Gastroesophageal sphincter (tissue), 4 donors: ENCODE measurements at regions not wholly inside any gene's neighbourhood (a gene's known extent, or its start where the extent isn't known, plus 50 kb on each side); places are given as distances from the start of the nearest gene placed in this dataset.

ENCODE experiments used
- ATAC-seq: fragments of 150-250 bp; one replicate; pipeline ENCODE4 v1.9.1; 2016; ENCODE audit warnings: mild to moderate bottlenecking, moderate library complexity
- H3K27ac ChIP-seq, 4 donors: fragments of 200-600 bp; sonication (generic) in 3 of 4; 1 replicate in 3 of 4; 2 replicates in 1 of 4; pipeline ENCODE4 v1.5.1; 2016 to 2019
- H3K27me3 ChIP-seq: fragments of 200-600 bp; sonication (generic); one replicate; pipeline ENCODE4 v1.5.1; 2019
- H3K36me3 ChIP-seq, 2 donors: fragments of 200-600 bp; sonication (generic); one replicate each; pipeline ENCODE4 v1.5.1; 2019; ENCODE audit warnings: control low read depth in 1 of 2
- H3K4me1 ChIP-seq, 3 donors: fragments of 200-600 bp; sonication (generic); 1 replicate in 2 of 3; 2 replicates in 1 of 3; pipeline ENCODE4 v1.5.1; 2016 to 2019; ENCODE audit warnings: control low read depth in 2 of 3
- H3K4me3 ChIP-seq, 2 donors: fragments of 200-600 bp; sonication (generic); one replicate each; pipeline ENCODE4 v1.5.1; 2019; ENCODE audit warnings: mild to moderate bottlenecking in 1 of 2, moderate library complexity in 1 of 2
- H3K9me3 ChIP-seq, 3 donors: fragments of 200-600 bp; sonication (generic); one replicate each; pipeline ENCODE4 v1.5.1; 2017 to 2019; ENCODE audit warnings: control low read depth in 2 of 3
- EP300 ChIP-seq: sonication (generic); formaldehyde crosslinking; IDR thresholded peaks from one replicate; pipeline ENCODE4 v1.6.1; 2017; ENCODE audit warnings: antibody characterized with exemption, mild to moderate bottlenecking
- POLR2A ChIP-seq, 2 donors: fragments of 450-650 bp; IDR thresholded peaks; one replicate each; pipeline ENCODE4 v1.6.1; 2017; ENCODE audit warnings: antibody characterized with exemption in 2 of 2, mild to moderate bottlenecking in 2 of 2, moderate library complexity in 1 of 2
- POLR2AphosphoS5 ChIP-seq: sonication (generic); formaldehyde crosslinking; IDR thresholded peaks from one replicate; pipeline ENCODE4 v1.6.1; 2017; ENCODE audit warnings: antibody characterized with exemption
- WGBS, 2 donors: methylation state at CpG; one replicate each; pipeline ENCODE4 v1.1.5; 2018; ENCODE audit warnings: low coverage in 1 of 2; 5-methylcytosine and 5-hydroxymethylcytosine counted together
- TF ChIP-seq, protein P1 (sequence below), 4 experiments: fragments of 200-600 bp in 2 of 4; fragments of 450-650 bp in 2 of 4; sonication (generic) in 1 of 4; IDR thresholded peaks; one replicate each; pipeline ENCODE4 v1.5.1; 2017 to 2019; ENCODE audit warnings: antibody characterized with exemption in 4 of 4, mild to moderate bottlenecking in 2 of 4, moderate library complexity in 2 of 4

- no peaks in the 10 kb centered on the region for H3K9me3 ChIP-seq
- H3K36me3 ChIP-seq = no peaks in the 10 kb centered on the region
- H3K4me1 ChIP-seq = no peaks in the 10 kb centered on the region
- no peak for TF ChIP-seq POLR2AphosphoS5
- TF ChIP-seq POLR2A (IDR thresholded peaks at IDR 0.05) = no peak
- no peak for TF ChIP-seq EP300
- TF ChIP-seq, protein P1, sequence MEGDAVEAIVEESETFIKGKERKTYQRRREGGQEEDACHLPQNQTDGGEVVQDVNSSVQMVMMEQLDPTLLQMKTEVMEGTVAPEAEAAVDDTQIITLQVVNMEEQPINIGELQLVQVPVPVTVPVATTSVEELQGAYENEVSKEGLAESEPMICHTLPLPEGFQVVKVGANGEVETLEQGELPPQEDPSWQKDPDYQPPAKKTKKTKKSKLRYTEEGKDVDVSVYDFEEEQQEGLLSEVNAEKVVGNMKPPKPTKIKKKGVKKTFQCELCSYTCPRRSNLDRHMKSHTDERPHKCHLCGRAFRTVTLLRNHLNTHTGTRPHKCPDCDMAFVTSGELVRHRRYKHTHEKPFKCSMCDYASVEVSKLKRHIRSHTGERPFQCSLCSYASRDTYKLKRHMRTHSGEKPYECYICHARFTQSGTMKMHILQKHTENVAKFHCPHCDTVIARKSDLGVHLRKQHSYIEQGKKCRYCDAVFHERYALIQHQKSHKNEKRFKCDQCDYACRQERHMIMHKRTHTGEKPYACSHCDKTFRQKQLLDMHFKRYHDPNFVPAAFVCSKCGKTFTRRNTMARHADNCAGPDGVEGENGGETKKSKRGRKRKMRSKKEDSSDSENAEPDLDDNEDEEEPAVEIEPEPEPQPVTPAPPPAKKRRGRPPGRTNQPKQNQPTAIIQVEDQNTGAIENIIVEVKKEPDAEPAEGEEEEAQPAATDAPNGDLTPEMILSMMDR (IDR thresholded peaks at IDR 0.05) = no peak
- ATAC-seq = no peak
- H3K27ac ChIP-seq = no peak overlapping the region
- no peak overlapping the region for H3K4me3 ChIP-seq
- no peaks in the 10 kb centered on the region for H3K27me3 ChIP-seq
- WGBS, 2 donors = 75% methylated on average over 2 of the region's 13 CpGs; no CpG with 5 or more reads in 1 of the 2 donors
These were observed 606.6 kb downstream of the ELAVL2 start for GRCh38 chr9:23219471-23219870.

- no peak for ATAC-seq
- H3K36me3 ChIP-seq = no peaks in the 10 kb centered on the region
- WGBS, 2 donors = 75 to 85% methylated on average over 2 of the region's 2 CpGs
- TF ChIP-seq POLR2AphosphoS5 = no peak
- no peak for TF ChIP-seq POLR2A (IDR thresholded peaks at IDR 0.05)
- TF ChIP-seq EP300 = no peak
- TF ChIP-seq, protein P1 (IDR thresholded peaks at IDR 0.05) = no peak
- no peaks in the 10 kb centered on the region for H3K4me1 ChIP-seq
- H3K4me3 ChIP-seq = no peak overlapping the region
- H3K27me3 ChIP-seq = no peaks in the 10 kb centered on the region
- no peak overlapping the region for H3K27ac ChIP-seq
- no peaks in the 10 kb centered on the region for H3K9me3 ChIP-seq
These were observed 605.9 kb downstream of the ELAVL2 start for GRCh38 chr9:23220171-23220570.

DNA sequence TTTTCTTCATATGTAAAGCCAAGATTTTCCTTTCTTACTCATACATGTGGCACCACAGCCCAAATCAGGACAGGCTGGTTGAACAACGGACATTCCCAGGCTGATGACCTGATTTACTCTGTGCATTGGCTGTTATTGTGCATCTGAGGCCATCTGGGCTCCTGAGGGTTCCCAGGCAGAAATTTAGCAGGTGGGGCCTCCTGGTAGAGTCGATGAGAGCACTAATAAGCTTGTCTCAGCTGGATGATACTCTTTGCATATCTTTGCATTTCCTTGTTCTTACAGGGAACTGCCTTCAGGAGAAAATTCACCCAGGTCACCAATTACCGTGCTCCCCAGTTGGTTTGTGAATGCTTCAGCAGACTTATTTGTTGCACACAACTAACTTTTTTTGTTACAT lies 605.1 kb downstream of the ELAVL2 start:
- no peaks in the 10 kb centered on the region for H3K9me3 ChIP-seq
- no peaks in the 10 kb centered on the region for H3K27me3 ChIP-seq
- no peaks in the 10 kb centered on the region for H3K4me1 ChIP-seq
- WGBS, 2 donors = 66 to 83% methylated on average over 2 to 3 of the region's 3 CpGs
- no peak overlapping the region for H3K4me3 ChIP-seq
- no peak for ATAC-seq
- TF ChIP-seq POLR2AphosphoS5 (no peak), POLR2A (IDR thresholded peaks at IDR 0.05) (no peak)
- no peak overlapping the region for H3K27ac ChIP-seq
- H3K36me3 ChIP-seq = no peaks in the 10 kb centered on the region

DNA sequence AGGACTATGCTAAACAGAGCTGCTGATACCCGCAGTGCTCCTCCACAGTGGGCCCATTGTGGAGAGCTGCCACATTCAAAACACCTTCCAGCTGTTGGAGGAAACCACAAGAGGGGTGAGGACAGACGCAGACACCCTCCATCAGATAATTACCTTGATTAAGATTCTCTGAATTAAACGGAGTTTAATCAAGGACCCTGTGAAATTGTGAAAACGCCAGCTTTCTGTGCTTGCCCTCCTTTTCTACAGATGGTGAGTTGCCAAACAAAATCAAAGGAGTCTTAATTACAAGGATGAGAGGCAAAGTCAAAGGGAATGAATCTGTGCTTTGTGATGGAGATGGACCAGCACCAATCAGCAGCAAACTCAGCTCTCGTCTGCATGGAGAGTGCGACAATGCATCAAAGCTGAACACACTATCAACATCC lies 596.1 kb downstream of the ELAVL2 start:
- whole genome bisulfite sequencing, 2 donors = 58 to 62% methylated on average over 6 of the region's 6 CpGs

GRCh38 chr9:23232831-23233230 lies 593.2 kb downstream of the ELAVL2 start:
- no peak for ATAC-seq
- H3K4me1 ChIP-seq = no peaks in the 10 kb centered on the region
- TF ChIP-seq POLR2A (IDR thresholded peaks at IDR 0.05) = no peak
- TF ChIP-seq POLR2AphosphoS5 = no peak
- TF ChIP-seq, protein P1 (IDR thresholded peaks at IDR 0.05) = no peak
- no peak for TF ChIP-seq EP300
- WGBS, 2 donors = 58 to 67% methylated on average over 1 to 2 of the region's 2 CpGs
- H3K36me3 ChIP-seq = no peaks in the 10 kb centered on the region
- no peak overlapping the region for H3K4me3 ChIP-seq
- H3K9me3 ChIP-seq = no peaks in the 10 kb centered on the region
- no peaks in the 10 kb centered on the region for H3K27me3 ChIP-seq
- H3K27ac ChIP-seq = no peak overlapping the region

More for the DNA sequence above, 596.1 kb downstream of the ELAVL2 start:
- TF ChIP-seq EP300 = no peak
- TF ChIP-seq, protein P1 (IDR thresholded peaks at IDR 0.05) = no peak
- TF ChIP-seq POLR2A (IDR thresholded peaks at IDR 0.05) = no peak
- no peak for TF ChIP-seq POLR2AphosphoS5
- Histone ChIP-seq H3K4me3 (no peak overlapping the region), H3K27ac (no peak overlapping the region), H3K27me3 (no peaks in the 10 kb centered on the region), H3K36me3 (no peaks in the 10 kb centered on the region), H3K9me3 (no peaks in the 10 kb centered on the region), H3K4me1 (no peaks in the 10 kb centered on the region)
- ATAC-seq = no peak
